ENCODE measurements at regions not wholly inside any gene's neighbourhood (a gene's known extent, or its start where the extent isn't known, plus 50 kb on each side); places are given as distances from the start of the nearest gene placed in this dataset.

- H3K4me3 ChIP-seq (ENCODE audit: low read length), result no peak overlapping the region
- no peak for TF ChIP-seq CTCF (conservative IDR thresholded peaks at IDR 0.05; ENCODE audit: low read length)
- DNase-seq (ENCODE audit: low read depth), result peak; percentile 85
Measured at GRCh38 chr2:118791483-118791882, 56.0 kb downstream of the EN1 start.

DNA sequence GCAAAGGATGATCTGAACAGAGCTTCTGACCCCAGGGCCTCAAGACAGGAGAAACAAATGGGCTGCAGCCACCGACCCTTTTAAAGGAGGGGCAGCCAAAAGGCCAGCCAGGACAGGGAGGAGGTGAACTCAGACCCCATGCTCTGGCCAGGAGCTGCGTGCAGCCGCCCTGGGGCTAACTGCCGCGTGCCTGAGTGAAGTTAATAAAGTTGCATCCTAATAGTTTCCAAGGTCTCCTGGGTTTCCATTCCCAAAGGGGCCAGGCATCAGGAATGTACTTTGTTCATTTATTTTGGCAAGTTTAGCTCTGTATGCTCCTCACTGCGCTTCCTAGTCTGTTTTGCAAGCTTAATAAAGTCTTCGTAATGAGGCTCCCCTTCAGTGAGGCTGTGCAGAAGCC lies 60.7 kb downstream of the EN1 start:
- no peak overlapping the region for H3K4me3 ChIP-seq (ENCODE audit: low read length)
- no peak for TF ChIP-seq CTCF (conservative IDR thresholded peaks at IDR 0.05; ENCODE audit: low read length)
- DNase-seq (ENCODE audit: low read depth), result no peak

GRCh38 chr2:118784860-118785259 lies 62.6 kb downstream of the EN1 start:
- no peak overlapping the region for H3K4me3 ChIP-seq (ENCODE audit: low read length)
- no peak for TF ChIP-seq CTCF (conservative IDR thresholded peaks at IDR 0.05; ENCODE audit: low read length)
- no peak for DNase-seq (ENCODE audit: low read depth)

GRCh38 chr2:118779362-118779761 lies 68.1 kb downstream of the EN1 start:
- H3K4me3 ChIP-seq (ENCODE audit: low read length), result no peak overlapping the region
- no peak for TF ChIP-seq CTCF (conservative IDR thresholded peaks at IDR 0.05; ENCODE audit: low read length)
- DNase-seq (ENCODE audit: low read depth), result peak; percentile 45

- H3K4me3 ChIP-seq (ENCODE audit: low read length), result peak overlapping the region; percentile 71
Measured at GRCh38 chr2:118774458-118775133, 72.9 kb downstream of the EN1 start.

GRCh38 chr2:118773826-118774225 lies 73.6 kb downstream of the EN1 start:
- no peak for TF ChIP-seq CTCF (conservative IDR thresholded peaks at IDR 0.05; ENCODE audit: low read length)
- no peak overlapping the region for H3K4me3 ChIP-seq (ENCODE audit: low read length)
- DNase-seq (ENCODE audit: low read depth), result no peak

More at GRCh38 chr2:118774458-118775133, 72.9 kb downstream of the EN1 start:
- TF ChIP-seq CTCF (conservative IDR thresholded peaks at IDR 0.05; ENCODE audit: low read length), result no peak
- peak; percentile 46 for DNase-seq (ENCODE audit: low read depth)

GRCh38 chr2:118772487-118773200 lies 74.8 kb downstream of the EN1 start:
- no peak for DNase-seq (ENCODE audit: low read depth)
- no peak for TF ChIP-seq CTCF (conservative IDR thresholded peaks at IDR 0.05; ENCODE audit: low read length)
- no peak overlapping the region for H3K4me3 ChIP-seq (ENCODE audit: low read length)
